Activated T-cell treated with anti-CD3 and anti-CD28 coated beads, Interleukin-2, amount 50 U/mL, for 24 hours (primary cell): ENCODE measurements at regions not wholly inside any gene's neighbourhood (a gene's known extent, or its start where the extent isn't known, plus 50 kb on each side); places are given as distances from the start of the nearest gene placed in this dataset.

Experiments
- DNase-seq: peaks from one replicate; pipeline ENCODE4 v3.0.0-alpha.2; 2020
- H3K27ac Mint-ChIP-seq: 2 replicates; pipeline ENCODE4 v1.8.0; 2020; ENCODE audit warnings: mild to moderate bottlenecking, mixed read lengths
- H3K27me3 Mint-ChIP-seq: 2 replicates; pipeline ENCODE4 v1.8.0; 2020; ENCODE audit warnings: mixed read lengths
- H3K36me3 Mint-ChIP-seq: 2 replicates; pipeline ENCODE4 v1.8.0; 2020; ENCODE audit warnings: low read depth, mixed read lengths
- H3K4me1 Mint-ChIP-seq: 2 replicates; pipeline ENCODE4 v1.8.0; 2020; ENCODE audit warnings: low read depth, mixed read lengths
- H3K4me3 Mint-ChIP-seq: 2 replicates; pipeline ENCODE4 v1.8.0; 2020; ENCODE audit warnings: mild to moderate bottlenecking, moderate library complexity, mixed read lengths
- H3K9me3 Mint-ChIP-seq: 2 replicates; pipeline ENCODE4 v1.8.0; 2020; ENCODE audit warnings: mixed read lengths

DNA sequence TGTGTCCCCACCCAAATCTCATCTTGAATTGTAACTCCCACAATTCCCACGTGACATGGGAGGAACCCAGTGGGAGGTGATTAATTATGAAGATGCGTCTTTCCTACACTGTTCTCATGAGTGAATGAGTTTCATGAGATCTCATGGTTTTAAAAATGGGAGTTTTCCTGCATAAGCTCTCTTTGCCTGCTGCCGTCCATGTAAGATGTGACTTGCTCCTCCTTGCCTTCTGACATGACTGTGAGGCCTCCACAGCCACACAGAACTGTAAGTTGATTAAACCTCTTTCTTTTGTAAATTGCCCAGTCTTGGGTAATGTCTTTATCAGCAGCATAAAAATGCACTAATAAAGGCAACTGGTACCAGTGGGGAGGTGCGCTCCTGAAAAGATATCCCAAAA, 67.7 kb upstream of the DRGX start:
- H3K4me3 Mint-ChIP-seq = no peak overlapping the region
- peaks cover 85% of the 10 kb centered on the region for H3K36me3 Mint-ChIP-seq
- no peak for DNase-seq
- H3K4me1 Mint-ChIP-seq = no peaks in the 10 kb centered on the region
- H3K27ac Mint-ChIP-seq = no peak overlapping the region
- no peaks in the 10 kb centered on the region for H3K27me3 Mint-ChIP-seq
- H3K9me3 Mint-ChIP-seq = peaks cover 13% of the 10 kb centered on the region

DNA sequence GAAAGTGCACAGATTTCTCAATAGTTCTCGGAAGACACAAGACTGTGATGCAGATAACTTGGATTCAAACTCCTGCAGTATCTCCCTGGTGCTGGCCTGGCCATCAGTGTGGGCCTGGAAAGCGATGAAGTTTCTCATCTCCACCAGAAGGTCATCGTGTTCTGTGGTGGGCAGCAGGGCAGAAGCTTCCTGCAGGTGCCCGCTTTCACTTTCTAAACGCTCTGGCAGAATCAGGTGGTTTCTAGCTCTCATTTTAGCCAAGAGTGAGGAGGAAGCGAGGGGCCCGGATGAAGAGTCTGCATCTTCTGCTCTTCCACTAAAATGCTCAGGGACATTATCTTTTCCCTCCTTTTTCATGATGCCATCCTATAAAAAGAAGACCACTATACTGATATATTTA, 63.0 kb upstream of the DRGX start:
- no peak for DNase-seq
- peaks cover 90% of the 10 kb centered on the region for H3K36me3 Mint-ChIP-seq
- H3K9me3 Mint-ChIP-seq = peaks cover 23% of the 10 kb centered on the region
- no peaks in the 10 kb centered on the region for H3K4me1 Mint-ChIP-seq
- no peaks in the 10 kb centered on the region for H3K27me3 Mint-ChIP-seq
- no peak overlapping the region for H3K27ac Mint-ChIP-seq
- H3K4me3 Mint-ChIP-seq = no peak overlapping the region

DNA sequence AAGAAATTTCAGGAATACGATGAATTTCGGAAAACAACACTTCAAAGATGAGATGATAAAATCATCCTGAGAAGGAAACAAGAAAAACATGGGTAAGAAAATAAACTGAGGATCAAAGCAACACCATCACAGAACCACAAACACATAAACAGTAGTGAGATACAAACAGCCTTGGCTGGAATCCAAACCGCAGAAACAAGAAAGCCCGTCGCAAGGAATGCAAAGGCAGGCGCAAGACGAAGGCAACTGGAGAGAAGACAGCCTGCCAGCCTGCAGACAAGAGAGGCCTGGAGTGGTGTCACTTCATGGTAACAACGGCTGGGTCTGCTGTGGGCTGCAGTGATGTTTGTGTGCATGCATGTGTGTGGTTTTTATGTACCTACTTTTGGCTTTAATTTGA, 61.8 kb upstream of the DRGX start:
- H3K4me1 Mint-ChIP-seq = no peaks in the 10 kb centered on the region
- H3K9me3 Mint-ChIP-seq = peaks cover 28% of the 10 kb centered on the region
- no peaks in the 10 kb centered on the region for H3K27me3 Mint-ChIP-seq
- no peak for DNase-seq
- H3K27ac Mint-ChIP-seq = no peak overlapping the region
- H3K4me3 Mint-ChIP-seq = no peak overlapping the region
- H3K36me3 Mint-ChIP-seq = peaks cover 85% of the 10 kb centered on the region

DNA sequence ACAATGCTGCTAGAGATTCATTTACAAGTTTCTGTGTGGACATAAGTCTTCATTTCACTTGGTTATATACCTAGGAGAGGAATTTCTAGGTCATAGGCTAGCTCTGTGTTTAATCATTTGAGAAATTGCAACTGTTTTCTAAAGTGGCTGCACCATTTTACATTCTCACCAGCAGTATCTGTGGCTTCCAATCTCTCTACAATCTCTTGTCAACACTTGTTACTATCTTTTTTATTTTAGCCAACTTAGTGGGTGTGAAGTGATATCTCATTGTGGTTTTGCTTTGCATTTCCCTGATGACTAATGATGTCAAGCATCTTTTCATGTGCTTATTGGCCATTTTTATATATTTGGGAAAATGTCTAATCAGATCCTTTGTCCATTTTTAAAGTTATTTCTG, 53.0 kb upstream of the DRGX start:
- DNase-seq = no peak
- H3K36me3 Mint-ChIP-seq = peaks cover 8% of the 10 kb centered on the region
- H3K4me1 Mint-ChIP-seq = peaks cover 8% of the 10 kb centered on the region
- H3K9me3 Mint-ChIP-seq = peaks cover 43% of the 10 kb centered on the region
- no peak overlapping the region for H3K27ac Mint-ChIP-seq
- H3K4me3 Mint-ChIP-seq = no peak overlapping the region
- no peaks in the 10 kb centered on the region for H3K27me3 Mint-ChIP-seq

DNA sequence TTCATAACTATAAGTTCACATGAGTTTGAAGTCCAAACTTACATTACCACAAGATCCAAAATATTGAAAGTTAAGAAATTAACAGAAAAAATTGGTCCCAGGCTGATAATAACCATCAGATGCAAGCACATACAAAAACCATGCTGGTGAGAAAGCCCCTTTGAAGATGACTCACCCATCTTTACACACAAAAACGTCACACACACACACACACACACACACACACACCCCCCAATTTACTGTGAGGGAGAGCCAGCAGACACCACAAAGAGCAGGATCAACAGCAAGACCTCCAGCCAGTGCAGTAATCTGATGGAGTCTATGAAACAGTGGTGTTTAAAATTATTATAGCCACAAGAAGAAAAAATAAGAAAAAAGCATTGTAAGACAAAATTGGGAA, 50.1 kb upstream of the DRGX start:
- H3K4me3 Mint-ChIP-seq = no peak overlapping the region
- H3K9me3 Mint-ChIP-seq = peaks cover 23% of the 10 kb centered on the region
- peaks cover 8% of the 10 kb centered on the region for H3K27me3 Mint-ChIP-seq
- peaks cover 1% of the 10 kb centered on the region for H3K36me3 Mint-ChIP-seq
- H3K27ac Mint-ChIP-seq = no peak overlapping the region
- H3K4me1 Mint-ChIP-seq = peaks cover 22% of the 10 kb centered on the region
- no peak for DNase-seq
